HL-60 (cell line): ENCODE measurements at regions not wholly inside any gene's neighbourhood (a gene's known extent, or its start where the extent isn't known, plus 50 kb on each side); places are given as distances from the start of the nearest gene placed in this dataset.

Experiments
- CTCF ChIP-seq: IDR thresholded peaks from one replicate; pipeline ENCODE4 v1.5.1; 2011; ENCODE audit warnings: low read length, control low read depth, inconsistent platforms; ENCODE audit not compliant: insufficient read depth
- GABPA ChIP-seq: IDR thresholded peaks from 2 replicates; pipeline ENCODE4 v1.6.1; 2012; ENCODE audit warnings: low read depth
- POLR2AphosphoS5 ChIP-seq: IDR thresholded peaks from 2 replicates; pipeline ENCODE4 v1.6.1; 2012; ENCODE audit warnings: low read depth
- SPI1 ChIP-seq: IDR thresholded peaks from 2 replicates; pipeline ENCODE4 v1.6.1; 2012; ENCODE audit warnings: low read depth, mild to moderate bottlenecking, borderline replicate concordance
- TF ChIP-seq, protein P1 (sequence below): IDR thresholded peaks from 2 replicates; pipeline ENCODE4 v1.6.1; 2012; ENCODE audit warnings: low read depth; ENCODE audit not compliant: insufficient replicate concordance

- TF ChIP-seq POLR2AphosphoS5 (no peak), CTCF (no peak), GABPA (no peak), SPI1 (no peak)
- TF ChIP-seq, protein P1, sequence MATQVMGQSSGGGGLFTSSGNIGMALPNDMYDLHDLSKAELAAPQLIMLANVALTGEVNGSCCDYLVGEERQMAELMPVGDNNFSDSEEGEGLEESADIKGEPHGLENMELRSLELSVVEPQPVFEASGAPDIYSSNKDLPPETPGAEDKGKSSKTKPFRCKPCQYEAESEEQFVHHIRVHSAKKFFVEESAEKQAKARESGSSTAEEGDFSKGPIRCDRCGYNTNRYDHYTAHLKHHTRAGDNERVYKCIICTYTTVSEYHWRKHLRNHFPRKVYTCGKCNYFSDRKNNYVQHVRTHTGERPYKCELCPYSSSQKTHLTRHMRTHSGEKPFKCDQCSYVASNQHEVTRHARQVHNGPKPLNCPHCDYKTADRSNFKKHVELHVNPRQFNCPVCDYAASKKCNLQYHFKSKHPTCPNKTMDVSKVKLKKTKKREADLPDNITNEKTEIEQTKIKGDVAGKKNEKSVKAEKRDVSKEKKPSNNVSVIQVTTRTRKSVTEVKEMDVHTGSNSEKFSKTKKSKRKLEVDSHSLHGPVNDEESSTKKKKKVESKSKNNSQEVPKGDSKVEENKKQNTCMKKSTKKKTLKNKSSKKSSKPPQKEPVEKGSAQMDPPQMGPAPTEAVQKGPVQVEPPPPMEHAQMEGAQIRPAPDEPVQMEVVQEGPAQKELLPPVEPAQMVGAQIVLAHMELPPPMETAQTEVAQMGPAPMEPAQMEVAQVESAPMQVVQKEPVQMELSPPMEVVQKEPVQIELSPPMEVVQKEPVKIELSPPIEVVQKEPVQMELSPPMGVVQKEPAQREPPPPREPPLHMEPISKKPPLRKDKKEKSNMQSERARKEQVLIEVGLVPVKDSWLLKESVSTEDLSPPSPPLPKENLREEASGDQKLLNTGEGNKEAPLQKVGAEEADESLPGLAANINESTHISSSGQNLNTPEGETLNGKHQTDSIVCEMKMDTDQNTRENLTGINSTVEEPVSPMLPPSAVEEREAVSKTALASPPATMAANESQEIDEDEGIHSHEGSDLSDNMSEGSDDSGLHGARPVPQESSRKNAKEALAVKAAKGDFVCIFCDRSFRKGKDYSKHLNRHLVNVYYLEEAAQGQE, result no peak
These were observed 128.8 kb downstream of the EDN1 start for GRCh38 chr6:12418946-12419345.
